ENCODE measurements at regions not wholly inside any gene's neighbourhood (a gene's known extent, or its start where the extent isn't known, plus 50 kb on each side); places are given as distances from the start of the nearest gene placed in this dataset.
"Not testable (repeated sequence)": the region's sequence is repeated elsewhere in the genome, so short reads cannot be mapped to it uniquely, and the experiment has no call there.

DNA sequence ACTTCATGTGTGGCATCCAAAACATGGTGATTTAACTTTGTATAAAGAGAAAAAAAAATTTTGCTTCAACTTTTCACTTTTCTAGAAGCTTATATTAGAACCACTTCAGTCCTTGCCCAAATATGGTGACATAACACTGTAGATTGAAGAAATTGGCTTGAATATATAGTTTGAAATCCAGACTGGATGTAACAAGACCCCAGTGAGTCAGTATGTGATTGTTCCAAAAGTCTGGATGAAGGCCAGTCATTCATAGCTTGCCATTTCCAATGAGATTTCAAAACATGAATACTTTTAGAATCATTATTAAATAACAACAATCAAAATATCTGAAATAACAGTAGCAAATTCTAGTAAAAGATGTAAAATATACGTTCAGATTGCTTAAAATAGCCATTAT is 104.8 kb upstream of the FN1 start:
- CTCF ChIA-PET = interaction anchor here (0.6 kb wide), 1 partner anchor 505 kb away, joined by 3 read pairs; no protein-coding TSS in a partner anchor
- H3K27ac ChIP-seq = no peak overlapping the region
- peak; percentile 83 for DNase-seq (ENCODE audit: low spot score)
- POLR2A ChIA-PET (ENCODE audit: low non-redundant PET) = no interaction called here
- TF ChIP-seq, protein P1, sequence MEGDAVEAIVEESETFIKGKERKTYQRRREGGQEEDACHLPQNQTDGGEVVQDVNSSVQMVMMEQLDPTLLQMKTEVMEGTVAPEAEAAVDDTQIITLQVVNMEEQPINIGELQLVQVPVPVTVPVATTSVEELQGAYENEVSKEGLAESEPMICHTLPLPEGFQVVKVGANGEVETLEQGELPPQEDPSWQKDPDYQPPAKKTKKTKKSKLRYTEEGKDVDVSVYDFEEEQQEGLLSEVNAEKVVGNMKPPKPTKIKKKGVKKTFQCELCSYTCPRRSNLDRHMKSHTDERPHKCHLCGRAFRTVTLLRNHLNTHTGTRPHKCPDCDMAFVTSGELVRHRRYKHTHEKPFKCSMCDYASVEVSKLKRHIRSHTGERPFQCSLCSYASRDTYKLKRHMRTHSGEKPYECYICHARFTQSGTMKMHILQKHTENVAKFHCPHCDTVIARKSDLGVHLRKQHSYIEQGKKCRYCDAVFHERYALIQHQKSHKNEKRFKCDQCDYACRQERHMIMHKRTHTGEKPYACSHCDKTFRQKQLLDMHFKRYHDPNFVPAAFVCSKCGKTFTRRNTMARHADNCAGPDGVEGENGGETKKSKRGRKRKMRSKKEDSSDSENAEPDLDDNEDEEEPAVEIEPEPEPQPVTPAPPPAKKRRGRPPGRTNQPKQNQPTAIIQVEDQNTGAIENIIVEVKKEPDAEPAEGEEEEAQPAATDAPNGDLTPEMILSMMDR (conservative IDR thresholded peaks at IDR 0.05; ENCODE audit: low read depth) = no peak

DNA sequence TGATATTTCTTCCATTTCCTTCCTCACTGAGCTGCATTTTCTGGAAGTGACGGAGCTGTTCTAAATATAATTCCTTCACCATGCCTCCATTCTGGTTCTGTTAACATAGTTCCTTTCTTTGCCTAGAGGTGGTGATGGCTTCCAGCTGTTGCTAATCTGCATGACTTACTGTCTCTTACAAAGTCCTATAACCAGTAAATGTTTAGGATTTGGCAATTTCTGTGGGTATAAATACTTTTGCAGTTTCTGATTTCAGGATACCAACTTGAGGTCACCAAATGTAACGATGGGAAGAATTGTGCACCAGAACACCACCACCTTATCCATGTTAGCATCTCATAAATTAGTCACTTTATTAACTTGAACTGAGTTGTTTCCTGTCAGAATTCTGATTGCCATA is 101.7 kb upstream of the FN1 start:
- CTCF ChIA-PET = no interaction called here
- no peak overlapping the region for H3K27ac ChIP-seq
- no peak for DNase-seq (ENCODE audit: low spot score)
- POLR2A ChIA-PET (ENCODE audit: low non-redundant PET) = no interaction called here
- TF ChIP-seq, protein P1 (conservative IDR thresholded peaks at IDR 0.05; ENCODE audit: low read depth) = no peak

DNA sequence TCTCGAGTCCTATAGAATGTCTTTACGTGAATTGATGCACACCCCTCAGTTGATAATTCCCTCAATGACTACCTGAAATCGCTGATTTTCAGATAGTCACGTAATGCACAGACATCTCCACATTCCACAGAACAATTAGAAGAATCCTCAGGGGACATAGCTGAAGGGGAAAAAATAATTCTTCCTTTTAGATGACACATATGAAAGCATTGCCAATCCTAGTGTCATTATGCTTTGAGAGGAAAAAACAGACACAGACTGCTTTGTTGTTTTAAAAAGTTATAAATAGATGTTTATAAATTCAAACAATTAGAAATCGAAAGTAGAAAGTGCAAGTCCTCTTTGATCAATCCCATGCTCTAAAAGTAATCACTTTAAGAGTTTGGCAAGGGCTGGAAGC is 100.6 kb upstream of the FN1 start:
- no peak for DNase-seq (ENCODE audit: low spot score)
- POLR2A ChIA-PET (ENCODE audit: low non-redundant PET) = no interaction called here
- H3K27ac ChIP-seq = no peak overlapping the region
- TF ChIP-seq, protein P1 (conservative IDR thresholded peaks at IDR 0.05; ENCODE audit: low read depth) = no peak
- CTCF ChIA-PET = interaction anchor here (0.6 kb wide), 2 partner anchors 12 to 242 kb away, joined by 3 to 7 read pairs; no protein-coding TSS in a partner anchor

DNA sequence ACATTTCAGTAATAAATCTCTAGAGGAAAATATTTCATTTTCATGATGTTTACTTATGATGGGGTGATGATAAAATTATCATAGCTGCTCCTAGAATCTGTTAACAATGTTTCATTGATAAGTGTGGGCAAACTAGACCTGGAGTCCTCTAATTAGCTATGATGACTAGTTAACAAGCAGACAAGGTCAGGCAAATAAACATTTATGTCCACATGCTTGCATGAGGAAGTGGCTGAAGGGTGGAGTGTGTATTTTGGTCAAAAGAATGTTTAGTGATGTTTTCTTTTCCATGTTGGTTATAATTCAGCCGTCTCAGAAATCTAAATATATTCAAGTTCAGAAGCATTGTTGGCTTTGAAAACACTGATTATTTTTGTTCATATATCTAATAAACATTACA is 99.9 kb upstream of the FN1 start:
- DNase-seq (ENCODE audit: low spot score) = no peak
- ChIA-PET CTCF (interaction anchor here (0.6 to 0.7 kb wide), 2 partner anchors 13 to 16 kb away, joined by 3 read pairs; no protein-coding TSS in a partner anchor), POLR2A (ENCODE audit: low non-redundant PET) (no interaction called here)
- H3K27ac ChIP-seq = no peak overlapping the region
- TF ChIP-seq, protein P1 (conservative IDR thresholded peaks at IDR 0.05; ENCODE audit: low read depth) = no peak

DNA sequence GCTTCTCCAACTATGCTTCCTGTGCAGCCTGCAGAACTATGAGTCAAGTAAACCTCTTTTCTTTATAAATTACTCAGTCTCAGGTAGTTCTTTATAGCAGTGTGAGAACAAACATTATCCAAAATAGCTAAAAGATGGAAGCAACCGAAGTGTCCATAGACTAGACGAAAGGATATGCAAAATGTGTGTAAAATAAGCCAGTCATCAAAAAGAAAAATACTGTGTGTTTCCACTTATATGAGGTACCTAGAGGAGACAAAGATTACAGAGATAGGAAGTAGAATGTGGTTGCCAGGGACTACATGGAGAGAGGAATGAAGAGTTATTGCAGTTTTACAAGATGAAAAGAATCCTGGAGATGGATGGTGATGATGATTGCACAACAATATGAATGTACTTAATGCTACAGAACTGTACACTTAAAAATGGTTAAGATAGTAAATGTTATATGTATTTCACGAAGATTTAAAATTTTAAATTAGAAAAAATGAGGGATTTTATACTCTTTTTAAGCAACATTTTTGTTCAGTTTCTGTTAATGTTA is 99.3 kb upstream of the FN1 start:
- H3K27ac ChIP-seq = no peak overlapping the region
- no peak for DNase-seq (ENCODE audit: low spot score)
- TF ChIP-seq, protein P1 (conservative IDR thresholded peaks at IDR 0.05; ENCODE audit: low read depth) = no peak
- CTCF ChIA-PET = interaction anchor here (0.6 to 0.7 kb wide), 2 partner anchors 15 to 641 kb away, joined by 3 read pairs; no protein-coding TSS in a partner anchor
- POLR2A ChIA-PET (ENCODE audit: low non-redundant PET) = no interaction called here

DNA sequence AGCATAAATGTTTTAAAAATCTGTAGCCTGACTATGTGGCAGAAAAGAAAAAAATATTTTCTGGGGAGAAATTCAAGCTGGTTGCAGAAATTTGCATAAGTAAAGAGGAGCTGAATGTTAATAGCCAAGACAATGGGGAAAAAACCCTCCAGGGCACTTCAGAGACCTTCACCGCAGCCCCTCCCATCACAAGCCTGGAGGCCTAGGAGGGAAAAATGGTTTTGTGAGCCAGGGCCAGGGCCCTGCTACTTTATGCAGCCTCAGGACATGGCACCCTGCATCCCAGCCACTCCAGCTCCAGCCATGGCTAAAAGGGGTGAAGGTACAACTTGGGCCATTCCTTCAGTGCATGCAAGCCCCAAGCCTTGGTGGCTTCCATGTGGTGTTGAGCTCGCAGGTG is 97.8 kb upstream of the FN1 start:
- CTCF ChIA-PET = interaction anchor here (0.6 kb wide), 1 partner anchor 508 kb away, joined by 4 read pairs; no protein-coding TSS in a partner anchor

DNA sequence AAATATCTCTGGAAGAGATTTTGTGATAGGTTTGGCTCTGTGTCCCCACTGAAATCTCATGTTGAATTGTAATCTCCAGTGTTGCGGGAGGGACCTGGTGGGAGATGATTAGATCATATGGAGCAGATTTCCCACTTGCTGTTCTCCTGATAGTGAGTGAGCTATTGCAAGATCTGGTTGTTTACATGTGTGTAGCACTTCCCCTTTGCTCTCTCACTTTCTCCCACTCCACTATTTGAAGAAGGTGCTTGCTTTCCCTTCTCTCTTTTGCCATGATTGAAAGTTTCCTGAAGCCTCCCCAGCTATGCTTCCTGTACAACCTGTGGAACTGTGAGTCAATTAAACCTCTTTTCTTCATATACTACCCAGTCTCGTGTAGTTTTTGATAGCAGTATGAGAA is 97.0 kb upstream of the FN1 start:
- CTCF ChIA-PET = interaction anchor here (0.6 kb wide), 1 partner anchor 131 kb away, joined by 3 read pairs; no protein-coding TSS in a partner anchor

More for the DNA sequence above, 97.8 kb upstream of the FN1 start:
- POLR2A ChIA-PET (ENCODE audit: low non-redundant PET); DNase-seq (ENCODE audit: low spot score); H3K27ac ChIP-seq: not testable (repeated sequence)

More for the DNA sequence above, 97.0 kb upstream of the FN1 start:
- POLR2A ChIA-PET (ENCODE audit: low non-redundant PET) = no interaction called here
- no peak for DNase-seq (ENCODE audit: low spot score)
- TF ChIP-seq, protein P1 (conservative IDR thresholded peaks at IDR 0.05; ENCODE audit: low read depth) = no peak
- no peak overlapping the region for H3K27ac ChIP-seq
